Spleen (tissue), 11 donors: ENCODE measurements at regions not wholly inside any gene's neighbourhood (a gene's known extent, or its start where the extent isn't known, plus 50 kb on each side); places are given as distances from the start of the nearest gene placed in this dataset.
A peak's percentile ranks its signal among the peaks of the same experiment; 100 is the strongest.

Experiments used
- DNase-seq: peaks from one replicate; pipeline ENCODE4 v3.0.0-alpha.2; 2020
- H3K27ac ChIP-seq, 8 donors: fragments of 200-600 bp; sonication (generic) in 7 of 8; 1 replicate in 4 of 8; 2 replicates in 4 of 8; pipeline versions ENCODE4 v1.5.0 to v1.8.0; 2016 to 2021; ENCODE audit warnings: inconsistent platforms in 4 of 8, mild to moderate bottlenecking in 4 of 8, moderate library complexity in 1 of 8
- H3K27me3 ChIP-seq, 7 donors: fragments of 200-600 bp; sonication (generic) in 6 of 7; replicated peaks in 1 of 7; 1 replicate in 4 of 7; 2 replicates in 3 of 7; pipeline versions ENCODE4 v1.5.0 to v1.8.0; 2016 to 2021; ENCODE audit warnings: inconsistent platforms in 3 of 7, mild to moderate bottlenecking in 1 of 7
- H3K36me3 ChIP-seq, 6 donors: fragments of 200-600 bp; sonication (generic) in 5 of 6; 1 replicate in 4 of 6; 2 replicates in 2 of 6; pipeline versions ENCODE4 v1.5.0 to v1.8.0; 2016 to 2021; ENCODE audit warnings: inconsistent platforms in 2 of 6
- H3K4me1 ChIP-seq, 6 donors: fragments of 200-600 bp; sonication (generic) in 5 of 6; 1 replicate in 3 of 6; 2 replicates in 3 of 6; pipeline versions ENCODE4 v1.5.0 to v1.8.0; 2016 to 2021; ENCODE audit warnings: inconsistent platforms in 3 of 6
- H3K4me3 ChIP-seq, 8 donors: fragments of 200-600 bp; sonication (generic) in 7 of 8; 1 replicate in 4 of 8; 2 replicates in 4 of 8; pipeline versions ENCODE4 v1.5.0 to v1.8.0; 2016 to 2021; ENCODE audit warnings: inconsistent platforms in 4 of 8, mild to moderate bottlenecking in 4 of 8, moderate library complexity in 2 of 8
- H3K9me3 ChIP-seq, 8 donors: fragments of 200-600 bp; sonication (generic) in 7 of 8; 1 replicate in 4 of 8; 2 replicates in 4 of 8; pipeline versions ENCODE4 v1.5.0 to v1.8.0; 2016 to 2021; ENCODE audit warnings: inconsistent platforms in 4 of 8
- CTCF ChIP-seq, 11 experiments: fragments of 200-600 bp in 7 of 11; fragments of 450-650 bp in 4 of 11; sonication (generic) in 4 of 11; IDR thresholded peaks in 8 of 11; conservative IDR thresholded peaks in 3 of 11; 1 replicate in 7 of 11; 2 replicates in 4 of 11; pipeline versions ENCODE4 v1.4.0 to v1.8.0; 2016 to 2021; ENCODE audit warnings: antibody characterized with exemption in 11 of 11, inconsistent platforms in 4 of 11, mild to moderate bottlenecking in 1 of 11
- POLR2A ChIP-seq, 3 donors: fragments of 450-650 bp; IDR thresholded peaks; one replicate each; pipeline ENCODE4 v1.5.1; 2017; ENCODE audit warnings: antibody characterized with exemption in 3 of 3, mild to moderate bottlenecking in 1 of 3
- POLR2AphosphoS5 ChIP-seq, 3 donors: sonication (generic); formaldehyde crosslinking; IDR thresholded peaks; one replicate each; pipeline ENCODE4 v1.5.1; 2017; ENCODE audit warnings: antibody characterized with exemption in 3 of 3
- WGBS, 5 donors: extraction: QIAGEN DNeasy Blood & Tissue Kit in 3 of 5; methylation state at CpG; one replicate each; pipeline versions ENCODE4 v1.1.5 to v1.1.7; 2013 to 2018; 5-methylcytosine and 5-hydroxymethylcytosine counted together
- intact Hi-C: fragments of 100-400 bp; cut with DNase I; formaldehyde crosslinking; loops from one replicate; pipeline ENCODE4 v1.15.0; 2023; ENCODE audit warnings: low total_unique reads
- donor health status: healthy with polysubstance abuse.
- donor health status: DM: no; HTN: no; CAD: no; lungs with moderate emphysema.
- donor health status: DM: no; HTN: no; CAD: no.
- donor health status: Bipolar disorder and iron deficiency.
- donor health status: healthy.
- donor health status: DM: no; HTN: no; CAD: no.
- donor health status: DM: yes; HTN: yes; CAD: no.

DNA sequence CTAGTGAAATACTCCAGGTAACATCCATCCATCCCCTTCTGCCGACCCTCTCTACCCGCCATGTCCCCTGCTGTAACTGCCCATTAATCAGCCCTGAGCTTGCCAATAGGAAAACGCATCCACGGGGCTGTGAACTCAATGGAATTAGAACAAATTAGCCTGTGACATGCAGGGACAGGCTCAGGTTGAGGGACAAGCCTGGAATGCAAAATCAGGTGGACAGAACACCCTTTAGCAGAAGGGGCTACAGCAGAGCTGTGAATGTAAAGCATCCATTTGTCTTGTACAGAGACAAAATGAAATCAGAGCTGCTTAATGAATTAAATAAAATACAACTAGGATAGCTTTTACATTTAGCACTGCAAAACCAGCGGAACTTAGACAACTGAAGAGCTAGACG, 187.3 kb upstream of the SASH1 start:
- no peak overlapping the region for H3K4me3 ChIP-seq
- 78 to 93% (median 89%) methylated on average over 6 of the region's 6 CpGs for WGBS, 5 donors
- intact Hi-C loops, result no loop called here
- H3K27me3 ChIP-seq, result peaks cover 0 to 5% (median 0%) of the 10 kb centered on the region in 7 donors
- no peaks in the 10 kb centered on the region for H3K9me3 ChIP-seq
- TF ChIP-seq CTCF (IDR thresholded peaks at IDR 0.05 in 8 of 11, conservative IDR thresholded peaks at IDR 0.05 in 3 of 11) (no peak), POLR2AphosphoS5 (IDR thresholded peaks at IDR 0.05) (no peak), POLR2A (IDR thresholded peaks at IDR 0.05) (no peak)
- no peak for DNase-seq
- no peaks in the 10 kb centered on the region for H3K4me1 ChIP-seq
- H3K27ac ChIP-seq, result no peak overlapping the region
- no peaks in the 10 kb centered on the region for H3K36me3 ChIP-seq

DNA sequence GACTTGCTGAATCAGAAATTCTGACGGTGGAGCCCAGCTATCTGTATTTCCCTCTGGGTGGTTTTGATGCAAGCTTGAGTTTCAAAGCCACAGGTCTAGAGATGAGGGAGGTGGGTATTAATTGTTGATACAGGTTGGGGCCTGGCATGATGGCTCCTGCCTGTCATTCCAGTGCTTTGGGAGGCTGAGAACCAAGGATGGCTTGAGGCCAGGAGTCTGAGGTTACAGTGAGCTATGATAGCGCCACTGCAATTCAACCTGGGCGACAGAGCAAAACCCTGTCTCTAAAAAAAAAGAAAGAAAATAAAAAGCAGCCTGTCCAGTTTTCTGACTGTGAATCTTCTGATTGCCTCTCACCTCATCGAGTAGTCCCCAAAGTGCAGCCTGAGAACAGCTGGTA, 184.8 kb upstream of the SASH1 start:
- H3K4me3 ChIP-seq, result no peak overlapping the region
- no peak for DNase-seq
- H3K9me3 ChIP-seq, result no peaks in the 10 kb centered on the region
- H3K4me1 ChIP-seq, result no peaks in the 10 kb centered on the region
- H3K36me3 ChIP-seq, result no peaks in the 10 kb centered on the region
- TF ChIP-seq POLR2AphosphoS5 (IDR thresholded peaks at IDR 0.05) (no peak), CTCF (IDR thresholded peaks at IDR 0.05 in 8 of 11, conservative IDR thresholded peaks at IDR 0.05 in 3 of 11) (no peak), POLR2A (IDR thresholded peaks at IDR 0.05) (no peak)
- intact Hi-C loops, result no loop called here
- peaks cover 0 to 5% (median 0%) of the 10 kb centered on the region in 7 donors for H3K27me3 ChIP-seq
- WGBS, 5 donors, result 85 to 93% (median 92%) methylated on average over 4 of the region's 4 CpGs
- no peak overlapping the region for H3K27ac ChIP-seq

- intact Hi-C loops, result loop anchor here (5.0 kb wide), 1 partner anchor 657 kb away; the partner anchor contains the start of gene SAMD5
- no peak for TF ChIP-seq POLR2AphosphoS5 (IDR thresholded peaks at IDR 0.05)
- TF ChIP-seq POLR2A (IDR thresholded peaks at IDR 0.05), result no peak
- no peak for TF ChIP-seq CTCF (IDR thresholded peaks at IDR 0.05 in 8 of 11, conservative IDR thresholded peaks at IDR 0.05 in 3 of 11)
- Histone ChIP-seq H3K4me1 (no peaks in the 10 kb centered on the region), H3K27ac (no peak overlapping the region), H3K36me3 (no peaks in the 10 kb centered on the region), H3K9me3 (no peaks in the 10 kb centered on the region), H3K4me3 (no peak overlapping the region), H3K27me3 (peaks cover 0 to 16% (median 0%) of the 10 kb centered on the region in 7 donors)
- DNase-seq, result no peak
- WGBS, 5 donors, result 66 to 80% (median 75%) methylated on average over 4 of the region's 4 CpGs
These were observed 178.0 kb upstream of the SASH1 start for GRCh38 chr6:148164645-148165044.

- H3K27me3 ChIP-seq, result peaks cover 0 to 16% (median 0%) of the 10 kb centered on the region in 7 donors
- H3K4me1 ChIP-seq, result no peaks in the 10 kb centered on the region
- H3K27ac ChIP-seq, result no peak overlapping the region
- DNase-seq, result no peak
- no peak overlapping the region for H3K4me3 ChIP-seq
- H3K9me3 ChIP-seq, result no peaks in the 10 kb centered on the region
- TF ChIP-seq CTCF (IDR thresholded peaks at IDR 0.05 in 8 of 11, conservative IDR thresholded peaks at IDR 0.05 in 3 of 11), result peak in 9 of 11 experiments; percentile 22 to 71 (median 57)
- TF ChIP-seq POLR2A (IDR thresholded peaks at IDR 0.05), result no peak
- H3K36me3 ChIP-seq, result no peaks in the 10 kb centered on the region
- intact Hi-C loops, result loop anchor here (5.0 kb wide), 1 partner anchor 659 kb away; the partner anchor contains the start of gene SAMD5
- whole genome bisulfite sequencing, 5 donors, result 30 to 46% (median 38%) methylated on average over 6 of the region's 6 CpGs
These were observed 176.2 kb upstream of the SASH1 start for GRCh38 chr6:148166339-148166968.
